ENCODE measurements at regions not wholly inside any gene's neighbourhood (a gene's known extent, or its start where the extent isn't known, plus 50 kb on each side); places are given as distances from the start of the nearest gene placed in this dataset.

DNA sequence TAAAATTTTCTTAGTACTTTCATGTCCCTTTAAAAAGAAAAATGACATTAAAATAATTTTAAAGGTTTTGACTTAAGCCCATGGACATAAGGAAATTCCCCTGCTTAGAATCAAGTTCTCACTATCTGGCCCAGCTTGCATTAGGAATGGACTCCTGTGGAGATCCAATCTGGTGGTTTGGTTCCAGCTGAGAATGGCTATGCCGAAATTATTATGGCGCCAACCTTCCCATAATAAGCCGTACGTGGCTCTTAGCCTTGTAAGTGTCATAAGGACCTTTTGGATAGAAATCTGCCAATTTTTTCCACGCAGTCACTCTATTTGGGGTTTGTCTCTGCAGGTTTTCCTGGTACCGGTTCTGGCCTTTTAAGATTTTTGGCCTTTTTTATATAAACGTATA, 262.1 kb upstream of the MAF start:
- no peak for TF ChIP-seq ZNF565 (CRISPR knock-in tag; conservative IDR thresholded peaks at IDR 0.05; ENCODE audit: low read depth)
- TF ChIP-seq GLIS3 (CRISPR knock-in tag; IDR thresholded peaks at IDR 0.05): no peak
- TF ChIP-seq, protein P1, sequence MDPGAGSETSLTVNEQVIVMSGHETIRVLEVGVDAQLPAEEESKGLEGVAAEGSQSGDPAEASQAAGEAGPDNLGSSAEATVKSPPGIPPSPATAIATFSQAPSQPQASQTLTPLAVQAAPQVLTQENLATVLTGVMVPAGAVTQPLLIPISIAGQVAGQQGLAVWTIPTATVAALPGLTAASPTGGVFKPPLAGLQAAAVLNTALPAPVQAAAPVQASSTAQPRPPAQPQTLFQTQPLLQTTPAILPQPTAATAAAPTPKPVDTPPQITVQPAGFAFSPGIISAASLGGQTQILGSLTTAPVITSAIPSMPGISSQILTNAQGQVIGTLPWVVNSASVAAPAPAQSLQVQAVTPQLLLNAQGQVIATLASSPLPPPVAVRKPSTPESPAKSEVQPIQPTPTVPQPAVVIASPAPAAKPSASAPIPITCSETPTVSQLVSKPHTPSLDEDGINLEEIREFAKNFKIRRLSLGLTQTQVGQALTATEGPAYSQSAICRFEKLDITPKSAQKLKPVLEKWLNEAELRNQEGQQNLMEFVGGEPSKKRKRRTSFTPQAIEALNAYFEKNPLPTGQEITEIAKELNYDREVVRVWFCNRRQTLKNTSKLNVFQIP (CRISPR knock-in tag; IDR thresholded peaks at IDR 0.05; ENCODE audit: borderline replicate concordance, low read depth): no peak
- no peak for TF ChIP-seq ZNF8 (CRISPR knock-in tag; IDR thresholded peaks at IDR 0.05)
- no peak for TF ChIP-seq ARNTL (CRISPR knock-in tag; IDR thresholded peaks at IDR 0.05; ENCODE audit: borderline replicate concordance, low read depth)
- no peak for TF ChIP-seq PPARA (CRISPR knock-in tag; IDR thresholded peaks at IDR 0.05; ENCODE audit: borderline replicate concordance)
- no peak for TF ChIP-seq ZC3H10 (CRISPR knock-in tag; IDR thresholded peaks at IDR 0.05)
- TF ChIP-seq TOX (CRISPR knock-in tag; IDR thresholded peaks at IDR 0.05; ENCODE audit: borderline replicate concordance): no peak
- TF ChIP-seq, protein P2, sequence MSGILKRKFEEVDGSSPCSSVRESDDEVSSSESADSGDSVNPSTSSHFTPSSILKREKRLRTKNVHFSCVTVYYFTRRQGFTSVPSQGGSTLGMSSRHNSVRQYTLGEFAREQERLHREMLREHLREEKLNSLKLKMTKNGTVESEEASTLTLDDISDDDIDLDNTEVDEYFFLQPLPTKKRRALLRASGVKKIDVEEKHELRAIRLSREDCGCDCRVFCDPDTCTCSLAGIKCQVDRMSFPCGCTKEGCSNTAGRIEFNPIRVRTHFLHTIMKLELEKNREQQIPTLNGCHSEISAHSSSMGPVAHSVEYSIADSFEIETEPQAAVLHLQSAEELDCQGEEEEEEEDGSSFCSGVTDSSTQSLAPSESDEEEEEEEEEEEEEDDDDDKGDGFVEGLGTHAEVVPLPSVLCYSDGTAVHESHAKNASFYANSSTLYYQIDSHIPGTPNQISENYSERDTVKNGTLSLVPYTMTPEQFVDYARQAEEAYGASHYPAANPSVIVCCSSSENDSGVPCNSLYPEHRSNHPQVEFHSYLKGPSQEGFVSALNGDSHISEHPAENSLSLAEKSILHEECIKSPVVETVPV (CRISPR knock-in tag; IDR thresholded peaks at IDR 0.05): no peak
- TF ChIP-seq ISL1 (CRISPR knock-in tag; IDR thresholded peaks at IDR 0.05): no peak
- no peak for TF ChIP-seq ZNF70 (CRISPR knock-in tag; IDR thresholded peaks at IDR 0.05)
- no peak for TF ChIP-seq ZFP3 (CRISPR knock-in tag; IDR thresholded peaks at IDR 0.05)
- no peak for TF ChIP-seq SNAI2 (CRISPR knock-in tag; IDR thresholded peaks at IDR 0.05)
- TF ChIP-seq, protein P3, sequence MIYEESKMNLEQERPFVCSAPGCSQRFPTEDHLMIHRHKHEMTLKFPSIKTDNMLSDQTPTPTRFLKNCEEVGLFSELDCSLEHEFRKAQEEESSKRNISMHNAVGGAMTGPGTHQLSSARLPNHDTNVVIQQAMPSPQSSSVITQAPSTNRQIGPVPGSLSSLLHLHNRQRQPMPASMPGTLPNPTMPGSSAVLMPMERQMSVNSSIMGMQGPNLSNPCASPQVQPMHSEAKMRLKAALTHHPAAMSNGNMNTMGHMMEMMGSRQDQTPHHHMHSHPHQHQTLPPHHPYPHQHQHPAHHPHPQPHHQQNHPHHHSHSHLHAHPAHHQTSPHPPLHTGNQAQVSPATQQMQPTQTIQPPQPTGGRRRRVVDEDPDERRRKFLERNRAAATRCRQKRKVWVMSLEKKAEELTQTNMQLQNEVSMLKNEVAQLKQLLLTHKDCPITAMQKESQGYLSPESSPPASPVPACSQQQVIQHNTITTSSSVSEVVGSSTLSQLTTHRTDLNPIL (CRISPR knock-in tag; IDR thresholded peaks at IDR 0.05; ENCODE audit: low read depth): no peak
- no peak for TF ChIP-seq BACH2 (CRISPR knock-in tag; IDR thresholded peaks at IDR 0.05; ENCODE audit: borderline replicate concordance)
- TF ChIP-seq ZFP30 (CRISPR knock-in tag; IDR thresholded peaks at IDR 0.05): no peak
- TF ChIP-seq, protein P4, sequence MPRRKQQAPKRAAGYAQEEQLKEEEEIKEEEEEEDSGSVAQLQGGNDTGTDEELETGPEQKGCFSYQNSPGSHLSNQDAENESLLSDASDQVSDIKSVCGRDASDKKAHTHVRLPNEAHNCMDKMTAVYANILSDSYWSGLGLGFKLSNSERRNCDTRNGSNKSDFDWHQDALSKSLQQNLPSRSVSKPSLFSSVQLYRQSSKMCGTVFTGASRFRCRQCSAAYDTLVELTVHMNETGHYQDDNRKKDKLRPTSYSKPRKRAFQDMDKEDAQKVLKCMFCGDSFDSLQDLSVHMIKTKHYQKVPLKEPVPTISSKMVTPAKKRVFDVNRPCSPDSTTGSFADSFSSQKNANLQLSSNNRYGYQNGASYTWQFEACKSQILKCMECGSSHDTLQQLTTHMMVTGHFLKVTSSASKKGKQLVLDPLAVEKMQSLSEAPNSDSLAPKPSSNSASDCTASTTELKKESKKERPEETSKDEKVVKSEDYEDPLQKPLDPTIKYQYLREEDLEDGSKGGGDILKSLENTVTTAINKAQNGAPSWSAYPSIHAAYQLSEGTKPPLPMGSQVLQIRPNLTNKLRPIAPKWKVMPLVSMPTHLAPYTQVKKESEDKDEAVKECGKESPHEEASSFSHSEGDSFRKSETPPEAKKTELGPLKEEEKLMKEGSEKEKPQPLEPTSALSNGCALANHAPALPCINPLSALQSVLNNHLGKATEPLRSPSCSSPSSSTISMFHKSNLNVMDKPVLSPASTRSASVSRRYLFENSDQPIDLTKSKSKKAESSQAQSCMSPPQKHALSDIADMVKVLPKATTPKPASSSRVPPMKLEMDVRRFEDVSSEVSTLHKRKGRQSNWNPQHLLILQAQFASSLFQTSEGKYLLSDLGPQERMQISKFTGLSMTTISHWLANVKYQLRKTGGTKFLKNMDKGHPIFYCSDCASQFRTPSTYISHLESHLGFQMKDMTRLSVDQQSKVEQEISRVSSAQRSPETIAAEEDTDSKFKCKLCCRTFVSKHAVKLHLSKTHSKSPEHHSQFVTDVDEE (CRISPR knock-in tag; IDR thresholded peaks at IDR 0.05): no peak
- TF ChIP-seq, protein P5, sequence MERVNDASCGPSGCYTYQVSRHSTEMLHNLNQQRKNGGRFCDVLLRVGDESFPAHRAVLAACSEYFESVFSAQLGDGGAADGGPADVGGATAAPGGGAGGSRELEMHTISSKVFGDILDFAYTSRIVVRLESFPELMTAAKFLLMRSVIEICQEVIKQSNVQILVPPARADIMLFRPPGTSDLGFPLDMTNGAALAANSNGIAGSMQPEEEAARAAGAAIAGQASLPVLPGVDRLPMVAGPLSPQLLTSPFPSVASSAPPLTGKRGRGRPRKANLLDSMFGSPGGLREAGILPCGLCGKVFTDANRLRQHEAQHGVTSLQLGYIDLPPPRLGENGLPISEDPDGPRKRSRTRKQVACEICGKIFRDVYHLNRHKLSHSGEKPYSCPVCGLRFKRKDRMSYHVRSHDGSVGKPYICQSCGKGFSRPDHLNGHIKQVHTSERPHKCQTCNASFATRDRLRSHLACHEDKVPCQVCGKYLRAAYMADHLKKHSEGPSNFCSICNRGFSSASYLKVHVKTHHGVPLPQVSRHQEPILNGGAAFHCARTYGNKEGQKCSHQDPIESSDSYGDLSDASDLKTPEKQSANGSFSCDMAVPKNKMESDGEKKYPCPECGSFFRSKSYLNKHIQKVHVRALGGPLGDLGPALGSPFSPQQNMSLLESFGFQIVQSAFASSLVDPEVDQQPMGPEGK (CRISPR knock-in tag; IDR thresholded peaks at IDR 0.05; ENCODE audit: borderline replicate concordance): no peak
- TF ChIP-seq CSDC2 (CRISPR knock-in tag; IDR thresholded peaks at IDR 0.05): no peak
- no peak for TF ChIP-seq OSR1 (CRISPR knock-in tag; IDR thresholded peaks at IDR 0.05)
- no peak for ATAC-seq

DNA sequence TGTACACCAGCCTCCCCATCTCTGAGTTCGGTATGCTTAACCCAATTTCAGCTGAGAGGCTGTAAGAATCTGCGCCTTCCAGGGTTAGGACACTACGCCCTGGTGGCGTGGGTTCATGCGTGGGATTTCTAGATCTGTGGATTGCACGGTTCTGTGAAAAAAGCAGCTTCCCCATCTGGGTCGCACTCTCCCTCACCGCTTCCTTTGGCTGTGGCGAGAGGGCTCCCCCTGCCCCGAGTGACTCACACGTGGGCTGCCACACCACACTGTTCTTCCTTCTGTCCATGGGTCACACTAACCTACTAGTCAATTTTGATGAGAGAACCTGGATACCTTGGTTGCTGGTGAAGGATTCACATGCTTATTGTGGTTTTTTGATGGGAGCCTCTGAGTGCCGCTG, 256.0 kb upstream of the MAF start:
- no peak for ATAC-seq
- TF ChIP-seq BACH2 (CRISPR knock-in tag; IDR thresholded peaks at IDR 0.05; ENCODE audit: borderline replicate concordance) (no peak), SNAI2 (CRISPR knock-in tag; IDR thresholded peaks at IDR 0.05) (no peak), ISL1 (CRISPR knock-in tag; IDR thresholded peaks at IDR 0.05) (no peak), ARNTL (CRISPR knock-in tag; IDR thresholded peaks at IDR 0.05; ENCODE audit: borderline replicate concordance, low read depth) (no peak), OSR1 (CRISPR knock-in tag; IDR thresholded peaks at IDR 0.05) (no peak), ZFP30 (CRISPR knock-in tag; IDR thresholded peaks at IDR 0.05) (no peak), ZC3H10 (CRISPR knock-in tag; IDR thresholded peaks at IDR 0.05) (no peak), ZFP3 (CRISPR knock-in tag; IDR thresholded peaks at IDR 0.05) (no peak), TCF4 (CRISPR knock-in tag; IDR thresholded peaks at IDR 0.05; ENCODE audit: borderline replicate concordance) (no peak)
- TF ChIP-seq, protein P1 (CRISPR knock-in tag; IDR thresholded peaks at IDR 0.05; ENCODE audit: borderline replicate concordance, low read depth): no peak
- TF ChIP-seq, protein P2 (CRISPR knock-in tag; IDR thresholded peaks at IDR 0.05): no peak
- TF ChIP-seq, protein P4 (CRISPR knock-in tag; IDR thresholded peaks at IDR 0.05): no peak
- TF ChIP-seq, protein P3 (CRISPR knock-in tag; IDR thresholded peaks at IDR 0.05; ENCODE audit: low read depth): no peak
